GM19463 (cell line): ENCODE measurements at regions not wholly inside any gene's neighbourhood (a gene's known extent, or its start where the extent isn't known, plus 50 kb on each side); places are given as distances from the start of the nearest gene placed in this dataset.
"Not testable (repeated sequence)": the region's sequence is repeated elsewhere in the genome, so short reads cannot be mapped to it uniquely, and the experiment has no call there.

Experiments
- ATAC-seq: cut with Tn5 transposase; IDR thresholded peaks from one replicate; pipeline ENCODE4 v1.9.1; 2021; ENCODE audit warnings: mild to moderate bottlenecking, moderate library complexity; ENCODE audit not compliant: unreplicated experiment

- no peak for ATAC-seq
Observed at GRCh38 chr10:58068809-58069208, 198.9 kb downstream of the IPMK start.

DNA sequence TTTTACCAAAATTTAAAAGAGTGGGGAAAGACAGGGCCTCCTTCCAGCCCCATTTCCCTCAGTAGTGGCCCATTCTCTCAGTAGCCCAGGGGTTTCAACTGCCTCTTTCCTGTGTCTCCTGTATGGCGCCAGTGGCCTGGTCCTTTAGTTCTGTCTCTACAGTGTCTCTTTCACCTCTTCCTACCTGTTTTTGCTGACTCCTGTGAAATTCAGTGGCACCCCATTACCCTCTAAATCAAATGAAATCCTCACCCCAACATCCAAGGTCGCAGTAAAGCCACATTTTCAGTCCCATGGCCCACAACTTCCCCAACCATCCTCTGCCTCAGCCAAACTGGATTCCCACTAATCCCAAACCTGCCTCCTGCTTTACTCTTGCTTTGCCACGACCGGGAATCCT, 200.7 kb downstream of the IPMK start:
- ATAC-seq: no peak

- no peak for ATAC-seq
Observed at GRCh38 chr10:58066126-58066525, 201.6 kb downstream of the IPMK start.

GRCh38 chr10:58065529-58065815, 202.2 kb downstream of the IPMK start:
- no peak for ATAC-seq

- no peak for ATAC-seq
Observed at GRCh38 chr10:58064714-58065528, 202.8 kb downstream of the IPMK start.

GRCh38 chr10:58063861-58064480, 203.7 kb downstream of the IPMK start:
- no peak for ATAC-seq

- ATAC-seq: not testable (repeated sequence)
Observed at GRCh38 chr10:58058683-58059082, 209.0 kb downstream of the IPMK start.

DNA sequence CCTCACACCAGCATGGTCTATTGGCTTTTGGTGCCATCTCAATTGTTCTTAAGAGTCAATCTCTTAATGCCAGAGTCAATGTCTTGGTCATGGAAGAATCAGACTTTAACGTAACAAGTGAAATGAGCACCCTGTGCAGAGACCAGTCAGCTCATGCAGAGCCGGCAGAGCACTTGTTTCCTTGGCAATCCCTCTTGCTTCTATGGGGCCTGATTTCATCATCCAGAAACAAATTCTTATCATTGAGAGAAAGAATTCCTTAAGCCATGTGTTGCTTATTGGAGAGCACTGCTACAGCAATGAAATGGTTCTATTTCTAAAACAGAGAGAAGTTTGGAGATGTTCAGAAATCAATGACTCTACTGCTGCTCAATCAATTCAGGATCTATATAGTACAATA, 212.8 kb downstream of the IPMK start:
- ATAC-seq: no peak

DNA sequence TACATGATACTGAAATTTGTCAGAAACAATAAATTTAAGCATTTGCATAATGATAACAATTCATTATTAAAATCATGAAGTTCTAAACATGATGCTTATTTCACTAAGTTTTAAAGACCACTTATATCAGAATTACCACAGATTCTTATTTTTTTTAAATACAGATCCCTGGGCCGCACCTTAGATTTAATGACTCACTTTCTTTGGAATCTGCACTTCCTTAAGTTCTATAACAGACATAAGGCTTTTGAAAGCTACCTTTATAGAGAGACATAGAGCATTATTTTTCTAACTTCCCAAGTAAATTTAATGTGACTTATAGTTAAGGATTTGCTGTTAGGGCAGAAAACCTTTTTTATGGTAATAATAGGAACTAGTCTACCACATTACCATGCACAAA, 214.9 kb downstream of the IPMK start:
- ATAC-seq: no peak

GRCh38 chr10:58050575-58050974, 217.1 kb downstream of the IPMK start:
- ATAC-seq: no peak

DNA sequence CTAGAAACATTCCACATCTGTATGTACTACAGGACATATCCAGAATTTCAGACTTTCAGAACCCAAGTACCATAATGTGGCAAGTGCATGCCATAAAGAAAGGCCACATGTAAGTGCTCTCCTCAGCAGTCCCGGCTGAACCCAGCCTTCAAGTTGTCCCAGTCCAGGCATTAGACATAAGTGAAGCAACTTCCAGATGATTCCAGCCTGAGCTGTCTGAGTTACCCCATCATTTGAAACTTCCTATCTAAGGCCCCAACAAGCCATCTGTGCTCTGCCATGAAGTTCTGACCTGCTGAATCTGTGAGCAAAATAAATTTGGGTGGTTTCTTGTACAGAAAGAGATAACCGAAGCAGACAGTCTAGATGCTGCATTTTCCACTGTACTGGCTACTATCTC, 218.8 kb downstream of the IPMK start:
- no peak for ATAC-seq

DNA sequence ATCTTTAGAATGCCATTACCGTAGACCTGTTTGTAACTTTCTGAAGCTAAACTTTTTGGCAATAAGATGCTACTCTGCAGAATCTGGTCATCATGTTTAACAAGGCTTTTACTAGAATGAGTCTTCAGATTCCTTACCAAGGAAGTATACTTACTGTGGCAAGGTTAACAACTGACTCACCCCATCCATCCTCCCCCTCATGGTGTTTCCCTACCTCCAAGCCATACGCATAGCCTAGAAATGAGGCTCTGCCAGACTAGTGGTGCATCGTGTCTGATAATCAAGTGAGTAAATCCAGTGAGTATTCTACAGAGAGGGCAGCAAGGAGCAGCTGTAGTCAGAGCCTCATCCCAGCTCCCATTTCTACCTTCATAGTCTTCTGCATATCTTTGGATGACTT, 223.6 kb downstream of the IPMK start:
- ATAC-seq: no peak

DNA sequence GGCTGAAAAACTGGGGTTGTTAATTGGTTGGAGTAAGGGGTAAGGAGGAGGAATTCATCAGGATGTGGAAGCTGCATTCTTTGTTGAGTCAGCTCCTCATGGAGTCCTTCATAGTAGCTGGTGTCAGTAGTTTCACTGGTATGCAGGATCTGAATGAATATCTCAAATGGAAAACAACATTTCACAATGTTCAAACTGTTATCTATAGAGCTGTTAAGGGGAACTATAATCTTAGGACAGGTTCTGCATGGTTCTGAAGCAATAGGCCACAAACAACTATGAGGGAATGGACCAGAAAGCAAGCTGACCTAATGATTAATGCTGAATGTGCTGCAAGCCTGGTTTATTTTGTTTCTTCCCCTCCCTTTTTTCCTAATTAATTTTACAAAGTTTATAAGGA, 225.8 kb downstream of the IPMK start:
- ATAC-seq: no peak

GRCh38 chr10:58030208-58030607, 237.5 kb downstream of the IPMK start:
- ATAC-seq: no peak

- no peak for ATAC-seq
Observed at GRCh38 chr10:58028597-58029366, 238.9 kb downstream of the IPMK start.

DNA sequence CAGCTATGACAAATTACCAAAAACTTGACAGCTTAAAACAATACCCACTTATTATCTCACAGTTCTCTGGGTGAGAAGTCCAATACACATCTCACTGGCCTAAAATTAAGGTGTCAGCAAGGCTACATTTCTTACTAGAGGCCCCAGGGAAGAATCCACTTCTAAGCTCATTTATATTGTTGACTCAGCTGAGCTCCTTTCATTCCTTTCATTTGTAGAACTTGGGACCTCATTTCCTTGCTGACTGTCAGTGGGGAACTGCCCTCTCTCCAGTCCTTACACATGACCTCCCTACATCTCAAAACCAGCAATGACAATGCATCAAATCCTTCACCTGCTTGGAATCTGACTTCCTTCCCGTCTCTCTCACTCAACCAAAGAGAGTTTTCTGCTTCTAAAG, 240.3 kb downstream of the IPMK start:
- no peak for ATAC-seq

GRCh38 chr10:58026036-58026435, 241.7 kb downstream of the IPMK start:
- no peak for ATAC-seq

DNA sequence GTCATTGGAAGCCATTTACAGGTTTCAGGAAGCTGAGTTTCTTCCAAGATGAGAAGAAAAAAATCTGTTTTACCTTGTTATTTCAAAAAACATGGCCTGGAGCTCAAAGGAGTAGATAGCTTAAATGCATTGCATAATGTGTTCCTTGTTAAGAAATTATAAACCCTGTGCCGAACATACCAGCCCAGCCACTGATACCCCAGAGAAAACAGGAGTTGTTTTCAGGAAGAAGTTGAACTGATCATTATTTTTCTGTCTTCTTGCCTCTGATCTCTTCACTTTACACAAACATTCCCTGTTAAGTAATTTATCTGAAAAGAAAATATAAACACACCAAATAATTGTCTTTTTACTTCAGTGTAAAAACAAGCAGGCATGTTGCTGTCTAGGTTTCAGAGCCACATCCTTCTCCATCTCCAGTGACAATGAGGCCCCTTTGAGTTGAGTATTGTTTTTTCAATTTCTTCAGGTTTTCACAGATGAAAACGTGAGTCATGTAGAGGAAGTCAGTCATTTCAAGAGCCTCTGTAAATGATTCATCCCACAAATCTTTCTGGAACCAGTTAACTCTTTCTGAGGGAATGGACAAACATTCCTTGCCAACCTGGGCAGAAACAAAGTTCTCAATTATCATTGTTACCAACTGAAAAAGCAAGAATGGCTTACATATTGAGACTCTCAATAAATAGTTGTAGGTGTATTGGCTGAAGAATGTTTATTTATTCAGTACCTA, 244.2 kb downstream of the IPMK start:
- peak; percentile 56 for ATAC-seq

- peak; percentile 62 for ATAC-seq
Observed at GRCh38 chr10:58019863-58020537, 247.7 kb downstream of the IPMK start.

DNA sequence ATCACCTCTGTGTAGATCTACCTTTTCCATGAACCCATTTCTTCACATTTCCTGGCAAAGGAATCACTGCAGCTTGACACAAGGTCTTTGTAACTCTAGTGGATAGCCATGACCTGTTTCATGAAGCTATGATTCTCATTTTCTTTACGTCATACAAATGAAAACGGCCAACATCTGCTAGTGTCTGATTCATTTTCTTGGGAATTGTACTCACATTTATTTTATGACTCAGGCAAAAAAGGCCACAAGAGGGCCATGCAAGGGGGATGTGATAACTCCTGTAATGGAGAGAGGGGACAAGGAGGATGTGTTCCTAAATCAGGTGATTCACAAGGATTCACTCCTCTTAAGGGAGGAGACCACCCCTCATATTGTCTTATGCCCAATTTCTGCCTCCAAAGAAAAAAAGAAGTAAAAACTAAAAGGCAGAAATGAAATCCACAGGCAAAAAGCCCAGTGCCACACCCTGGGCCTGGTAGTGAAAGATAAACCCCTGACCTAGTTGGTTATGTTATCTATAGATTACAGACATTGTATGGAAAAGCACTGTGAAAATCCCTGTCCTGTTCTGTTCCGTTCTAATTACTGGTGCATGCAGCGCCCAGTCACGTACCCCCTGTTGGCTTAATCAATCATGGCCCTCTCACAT, 249.9 kb downstream of the IPMK start:
- ATAC-seq: no peak
